Suppressor macrophage treated with lipopolysaccharide for 4 hours (primary cell): ENCODE measurements at regions not wholly inside any gene's neighbourhood (a gene's known extent, or its start where the extent isn't known, plus 50 kb on each side); places are given as distances from the start of the nearest gene placed in this dataset.
A peak's percentile ranks its signal among the peaks of the same experiment; 100 is the strongest.
"Not testable (repeated sequence)": the region's sequence is repeated elsewhere in the genome, so short reads cannot be mapped to it uniquely, and the experiment has no call there.

ENCODE experiments used
- DNase-seq: peaks from one replicate; pipeline ENCODE4 v3.0.0-alpha.2; 2020

GRCh38 chr1:226461087-226461486 lies 53.2 kb upstream of the PARP1 start:
- DNase-seq: no peak

GRCh38 chr1:226463925-226464586 lies 56.2 kb upstream of the PARP1 start:
- no peak for DNase-seq

GRCh38 chr1:226464587-226464971 lies 56.7 kb upstream of the PARP1 start:
- not testable (repeated sequence) for DNase-seq

GRCh38 chr1:226466296-226466695 lies 58.4 kb upstream of the PARP1 start:
- DNase-seq: no peak

GRCh38 chr1:226467443-226467842 lies 59.5 kb upstream of the PARP1 start:
- no peak for DNase-seq

GRCh38 chr1:226470921-226471866 lies 63.3 kb upstream of the PARP1 start:
- peak; percentile 17 for DNase-seq

- no peak for DNase-seq
Observed at GRCh38 chr1:226473325-226473724, 65.4 kb upstream of the PARP1 start.

GRCh38 chr1:226474041-226474440 lies 66.1 kb upstream of the PARP1 start:
- DNase-seq: no peak

GRCh38 chr1:226474443-226475141 lies 66.7 kb upstream of the PARP1 start:
- no peak for DNase-seq

GRCh38 chr1:226475142-226475511 lies 67.2 kb upstream of the PARP1 start:
- DNase-seq: no peak

GRCh38 chr1:226476066-226476465 lies 68.2 kb upstream of the PARP1 start:
- no peak for DNase-seq

GRCh38 chr1:226476648-226477319 lies 68.9 kb upstream of the PARP1 start:
- DNase-seq: no peak

- DNase-seq: no peak
Observed at GRCh38 chr1:226479474-226479873, 69.1 kb upstream of the STUM start.

GRCh38 chr1:226480461-226480860 lies 68.1 kb upstream of the STUM start:
- DNase-seq: no peak

GRCh38 chr1:226481133-226481532 lies 67.4 kb upstream of the STUM start:
- DNase-seq: no peak

GRCh38 chr1:226482196-226482595 lies 66.4 kb upstream of the STUM start:
- no peak for DNase-seq

- DNase-seq: peak; percentile 7
Observed at GRCh38 chr1:226482975-226483700, 65.4 kb upstream of the STUM start.

GRCh38 chr1:226485192-226485591 lies 63.4 kb upstream of the STUM start:
- DNase-seq: no peak

GRCh38 chr1:226486161-226486560 lies 62.4 kb upstream of the STUM start:
- DNase-seq: no peak

GRCh38 chr1:226487921-226488320 lies 60.6 kb upstream of the STUM start:
- no peak for DNase-seq

GRCh38 chr1:226489718-226490425 lies 58.7 kb upstream of the STUM start:
- DNase-seq: no peak

- DNase-seq: no peak
Observed at GRCh38 chr1:226490426-226490809, 58.1 kb upstream of the STUM start.
